ENCODE measurements at regions not wholly inside any gene's neighbourhood (a gene's known extent, or its start where the extent isn't known, plus 50 kb on each side); places are given as distances from the start of the nearest gene placed in this dataset.

- no peak for TF ChIP-seq JUNB (IDR thresholded peaks at IDR 0.05)
- TF ChIP-seq CTCF (IDR thresholded peaks at IDR 0.05), result no peak
- TF ChIP-seq HDAC2 (IDR thresholded peaks at IDR 0.05), result no peak
- no peak for TF ChIP-seq MAX (IDR thresholded peaks at IDR 0.05)
- TF ChIP-seq TP53 (CRISPR knock-in tag; IDR thresholded peaks at IDR 0.05), result no peak
- no peak for TF ChIP-seq CBX8 (IDR thresholded peaks at IDR 0.05)
- TF ChIP-seq EP300 (IDR thresholded peaks at IDR 0.05), result no peak
- no peak for TF ChIP-seq RFX5 (IDR thresholded peaks at IDR 0.05)
- no peak for TF ChIP-seq CEBPB (IDR thresholded peaks at IDR 0.05)
Observed at GRCh38 chr11:109132539-109132938, 289.5 kb upstream of the C11orf87 start.
